Suprapubic skin (tissue), 4 donors: ENCODE measurements at regions not wholly inside any gene's neighbourhood (a gene's known extent, or its start where the extent isn't known, plus 50 kb on each side); places are given as distances from the start of the nearest gene placed in this dataset.

Source experiments
- DNase-seq, 2 donors: peaks; one replicate each; pipeline ENCODE4 v3.0.0-alpha.2; 2019; ENCODE audit warnings: low spot score in 2 of 2
- H3K27ac ChIP-seq: fragments of 200-600 bp; sonication (generic); one replicate; pipeline ENCODE4 v1.5.1; 2019
- H3K27me3 ChIP-seq: fragments of 200-600 bp; sonication (generic); one replicate; pipeline ENCODE4 v1.5.1; 2019
- H3K36me3 ChIP-seq: fragments of 200-600 bp; sonication (generic); one replicate; pipeline ENCODE4 v1.5.1; 2019
- H3K4me1 ChIP-seq: fragments of 200-600 bp; sonication (generic); one replicate; pipeline ENCODE4 v1.5.1; 2019
- H3K4me3 ChIP-seq: fragments of 200-600 bp; sonication (generic); one replicate; pipeline ENCODE4 v1.5.1; 2019; ENCODE audit warnings: mild to moderate bottlenecking
- H3K9me3 ChIP-seq: fragments of 200-600 bp; sonication (generic); one replicate; pipeline ENCODE4 v1.5.1; 2019
- CTCF ChIP-seq, 2 donors: fragments of 200-600 bp in 1 of 2; fragments of 450-650 bp in 1 of 2; sonication (generic) in 1 of 2; IDR thresholded peaks; one replicate each; pipeline ENCODE4 v1.5.1; 2016 to 2019; ENCODE audit warnings: antibody characterized with exemption in 2 of 2, mild to moderate bottlenecking in 1 of 2, moderate library complexity in 1 of 2
- EP300 ChIP-seq: sonication (generic); formaldehyde crosslinking; IDR thresholded peaks from one replicate; pipeline ENCODE4 v1.6.1; 2017; ENCODE audit warnings: antibody characterized with exemption
- POLR2A ChIP-seq, 2 donors: fragments of 450-650 bp; IDR thresholded peaks; one replicate each; pipeline ENCODE4 v1.6.1; 2017; ENCODE audit warnings: antibody characterized with exemption in 2 of 2, mild to moderate bottlenecking in 2 of 2, moderate library complexity in 2 of 2
- POLR2AphosphoS5 ChIP-seq, 3 donors: sonication (generic); formaldehyde crosslinking; IDR thresholded peaks; one replicate each; pipeline ENCODE4 v1.6.1; 2017; ENCODE audit warnings: antibody characterized with exemption in 3 of 3
- WGBS: methylation state at CpG from one replicate; pipeline ENCODE4 v1.1.5; 2018; 5-methylcytosine and 5-hydroxymethylcytosine counted together

DNA sequence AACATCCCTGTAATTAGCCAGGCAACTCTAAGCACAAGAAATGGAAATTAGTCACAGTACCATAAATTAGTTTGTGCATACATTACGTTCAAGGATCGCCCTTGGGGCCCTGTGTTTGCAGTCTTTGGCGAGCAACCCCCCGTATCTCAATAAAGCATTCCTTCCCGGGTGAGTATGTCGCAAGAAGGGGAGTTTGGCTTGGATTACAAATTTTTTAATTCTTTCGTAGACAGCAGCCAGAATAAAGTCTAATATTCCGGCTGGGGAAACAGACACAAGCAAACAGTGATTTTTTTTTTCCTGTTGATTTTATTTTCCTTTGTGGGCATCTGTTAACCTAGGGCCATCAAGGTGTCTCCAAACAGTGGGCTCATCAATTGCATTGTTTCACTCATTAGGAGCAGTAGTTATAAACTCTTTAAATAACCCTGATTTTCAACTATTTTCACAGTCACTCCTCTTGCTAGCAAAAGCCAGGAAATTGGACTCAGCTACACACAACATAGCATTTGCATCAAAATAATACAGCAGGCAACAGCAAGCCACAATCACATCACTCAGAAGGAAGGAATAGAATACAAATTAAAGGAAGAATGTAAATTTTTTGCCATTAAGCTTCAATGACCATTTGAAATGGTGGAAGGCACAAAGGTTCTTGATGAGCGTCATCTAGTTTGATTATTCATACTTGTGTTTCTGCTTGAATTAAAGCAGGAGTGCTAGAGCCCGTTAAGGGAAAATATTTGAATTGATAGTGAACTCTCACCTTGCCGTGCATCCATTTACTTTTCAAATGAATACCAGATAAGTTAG lies 85.3 kb downstream of the LINC00237 start:
- whole genome bisulfite sequencing: 30% methylated on average over 11 of the region's 11 CpGs
- Histone ChIP-seq H3K4me3 (peak overlapping the region; percentile 9), H3K9me3 (no peaks in the 10 kb centered on the region), H3K4me1 (peaks cover 7% of the 10 kb centered on the region), H3K36me3 (no peaks in the 10 kb centered on the region), H3K27me3 (peaks cover 37% of the 10 kb centered on the region), H3K27ac (no peak overlapping the region)
- DNase-seq: no peak
- TF ChIP-seq CTCF (IDR thresholded peaks at IDR 0.05) (no peak), POLR2A (IDR thresholded peaks at IDR 0.05) (no peak), POLR2AphosphoS5 (IDR thresholded peaks at IDR 0.05) (no peak), EP300 (no peak)

DNA sequence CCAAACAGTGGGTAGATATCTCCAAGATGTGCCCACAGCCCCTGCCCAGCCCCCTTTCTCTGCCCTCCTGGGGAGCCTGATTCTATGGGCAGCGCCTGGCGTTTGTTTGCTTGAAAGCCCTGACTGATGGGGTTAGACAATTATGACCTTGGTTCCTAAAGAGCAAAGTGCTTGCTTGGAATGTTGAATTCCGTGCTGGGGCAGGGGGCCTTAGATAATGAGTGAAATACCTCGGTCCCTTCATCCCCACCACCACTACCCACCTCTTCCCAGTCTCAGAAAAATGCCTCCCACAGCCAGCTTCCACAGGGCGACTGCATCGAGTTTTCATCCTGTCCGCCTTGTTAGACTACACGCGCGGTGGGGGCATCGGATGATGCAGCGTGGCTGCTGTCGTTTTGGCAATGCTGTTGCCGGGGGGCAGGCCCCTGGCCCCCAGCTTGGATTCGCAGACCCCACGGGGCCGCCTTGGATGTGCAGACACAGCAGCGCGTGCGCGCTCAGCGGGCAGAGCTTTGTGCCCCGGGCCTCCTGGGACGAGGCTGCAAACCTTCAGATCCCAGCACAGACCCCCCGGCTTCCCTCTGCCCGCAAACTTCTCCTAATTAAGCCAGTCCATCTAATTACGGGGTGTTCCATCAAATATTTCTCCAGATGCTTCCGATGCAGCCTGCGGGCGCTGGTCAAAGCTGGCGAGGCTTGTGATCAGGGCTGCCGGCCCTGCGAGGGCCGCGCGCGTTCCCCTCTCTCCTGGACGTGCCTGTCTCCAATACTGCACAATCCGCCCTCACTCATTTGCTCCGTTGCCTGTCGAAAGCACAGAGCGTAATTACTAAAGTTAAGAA lies 86.1 kb downstream of the LINC00237 start:
- H3K27me3 ChIP-seq: peaks cover 40% of the 10 kb centered on the region
- 16% methylated on average over 13 of the region's 42 CpGs for WGBS
- no peak overlapping the region for H3K27ac ChIP-seq
- peaks cover 7% of the 10 kb centered on the region for H3K4me1 ChIP-seq
- no peaks in the 10 kb centered on the region for H3K9me3 ChIP-seq
- DNase-seq: no peak
- peak overlapping the region; percentile 9 for H3K4me3 ChIP-seq
- H3K36me3 ChIP-seq: no peaks in the 10 kb centered on the region
- TF ChIP-seq CTCF (IDR thresholded peaks at IDR 0.05) (no peak), POLR2AphosphoS5 (IDR thresholded peaks at IDR 0.05) (no peak), EP300 (no peak)

GRCh38 chr20:21019468-21019813 lies 86.7 kb downstream of the LINC00237 start:
- H3K4me3 ChIP-seq: no peak overlapping the region
- peaks cover 40% of the 10 kb centered on the region for H3K27me3 ChIP-seq
- peaks cover 7% of the 10 kb centered on the region for H3K4me1 ChIP-seq
- no peak overlapping the region for H3K27ac ChIP-seq
- TF ChIP-seq CTCF (IDR thresholded peaks at IDR 0.05) (no peak), POLR2A (IDR thresholded peaks at IDR 0.05) (no peak), EP300 (no peak), POLR2AphosphoS5 (IDR thresholded peaks at IDR 0.05) (no peak)
- H3K9me3 ChIP-seq: no peaks in the 10 kb centered on the region
- no peak for DNase-seq
- 91% methylated on average over 10 of the region's 10 CpGs for WGBS
- no peaks in the 10 kb centered on the region for H3K36me3 ChIP-seq

GRCh38 chr20:21018576-21018975 lies 87.6 kb downstream of the LINC00237 start:
- H3K27me3 ChIP-seq: peaks cover 40% of the 10 kb centered on the region
- no peak for TF ChIP-seq POLR2A (IDR thresholded peaks at IDR 0.05)
- no peak for TF ChIP-seq CTCF (IDR thresholded peaks at IDR 0.05)
- no peak for TF ChIP-seq POLR2AphosphoS5 (IDR thresholded peaks at IDR 0.05)
- no peak for TF ChIP-seq EP300
- H3K4me1 ChIP-seq: peaks cover 7% of the 10 kb centered on the region
- no peak overlapping the region for H3K27ac ChIP-seq
- no peaks in the 10 kb centered on the region for H3K36me3 ChIP-seq
- H3K4me3 ChIP-seq: no peak overlapping the region
- no peaks in the 10 kb centered on the region for H3K9me3 ChIP-seq
- no peak for DNase-seq
- 82% methylated on average over 4 of the region's 4 CpGs for WGBS

DNA sequence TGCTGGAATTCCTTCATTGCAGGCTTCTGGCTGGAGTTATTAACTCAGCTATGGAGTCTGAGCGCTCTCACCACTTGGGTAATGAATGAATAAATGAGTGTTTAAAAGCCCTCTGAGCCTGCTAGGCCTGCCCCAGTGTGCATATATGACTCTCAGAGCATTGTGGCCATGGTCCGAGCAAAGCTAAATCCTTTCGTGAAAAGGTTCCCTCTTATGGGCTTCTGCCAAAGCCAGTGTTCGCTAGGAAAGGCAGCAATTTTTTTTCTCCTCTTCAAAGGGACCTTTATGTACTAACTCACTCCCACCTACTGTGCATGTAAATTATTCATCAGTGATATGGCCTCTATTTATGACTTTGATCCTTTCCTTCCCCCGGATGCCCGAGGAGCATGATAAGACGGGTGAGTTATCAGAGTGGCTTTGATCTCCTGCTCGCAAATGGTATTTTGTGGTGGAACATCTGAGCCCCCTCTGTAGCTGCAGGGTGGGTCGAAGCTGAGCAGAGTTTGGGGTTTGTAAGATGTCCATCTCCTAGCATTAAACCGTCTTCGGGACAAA lies 88.6 kb downstream of the LINC00237 start:
- 54% methylated on average over 11 of the region's 11 CpGs for WGBS
- peaks cover 46% of the 10 kb centered on the region for H3K27me3 ChIP-seq
- no peaks in the 10 kb centered on the region for H3K9me3 ChIP-seq
- H3K36me3 ChIP-seq: no peaks in the 10 kb centered on the region
- no peak for TF ChIP-seq CTCF (IDR thresholded peaks at IDR 0.05)
- no peak for TF ChIP-seq EP300
- no peak for TF ChIP-seq POLR2A (IDR thresholded peaks at IDR 0.05)
- TF ChIP-seq POLR2AphosphoS5 (IDR thresholded peaks at IDR 0.05): no peak
- DNase-seq: no peak
- H3K27ac ChIP-seq: no peak overlapping the region
- H3K4me3 ChIP-seq: no peak overlapping the region
- H3K4me1 ChIP-seq: peaks cover 7% of the 10 kb centered on the region
